ENCODE measurements at regions not wholly inside any gene's neighbourhood (a gene's known extent, or its start where the extent isn't known, plus 50 kb on each side); places are given as distances from the start of the nearest gene placed in this dataset.

GRCh38 chr3:165549665-165550064 is 287.6 kb downstream of the BCHE start:
- H3K9me3 ChIP-seq: peaks cover 0 to 19% (median 0%) of the 10 kb centered on the region in 11 donors
- H3K36me3 ChIP-seq: no peaks in the 10 kb centered on the region
- ATAC-seq: no peak
- H3K27me3 ChIP-seq: no peaks in the 10 kb centered on the region
- no peak for TF ChIP-seq CTCF (IDR thresholded peaks at IDR 0.05)
- intact Hi-C loops (cut with DNase I): no loop called here
- no peak overlapping the region for H3K4me3 ChIP-seq
- DNase-seq: no peak
- 63 to 88% methylated on average over 5 of the region's 5 CpGs for WGBS, 2 donors
- no peak overlapping the region for H3K27ac ChIP-seq
- no peaks in the 10 kb centered on the region for H3K4me1 ChIP-seq

- Histone ChIP-seq H3K4me3 (no peak overlapping the region), H3K27me3 (no peaks in the 10 kb centered on the region), H3K4me1 (no peaks in the 10 kb centered on the region), H3K36me3 (no peaks in the 10 kb centered on the region), H3K27ac (no peak overlapping the region), H3K9me3 (peaks cover 0 to 19% (median 0%) of the 10 kb centered on the region in 11 donors)
- DNase-seq (no peak), ATAC-seq (no peak)
- intact Hi-C loops (cut with DNase I): no loop called here
- TF ChIP-seq CTCF (IDR thresholded peaks at IDR 0.05): no peak
- WGBS, 2 donors: 52 to 74% methylated on average over 1 of the region's 1 CpG
Observed at GRCh38 chr3:165549037-165549436, 288.2 kb downstream of the BCHE start.

DNA sequence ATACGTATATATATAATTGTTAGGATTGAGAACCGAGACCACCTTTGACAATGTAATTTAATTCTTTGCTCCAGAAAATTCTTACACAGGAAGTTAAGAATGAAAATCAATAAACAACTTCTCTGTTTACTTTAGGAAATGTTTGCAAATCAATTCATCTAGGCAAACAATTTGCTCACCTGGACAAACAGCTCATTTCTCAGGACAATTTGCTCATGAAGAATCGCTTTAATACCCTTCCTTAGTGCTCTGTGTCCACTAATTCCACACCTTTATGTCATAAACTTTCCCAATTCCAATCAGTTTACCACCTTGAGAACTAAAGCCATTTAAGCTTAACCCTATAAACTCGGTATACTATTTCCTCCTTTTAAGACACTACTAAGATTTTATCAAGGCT is 292.2 kb downstream of the BCHE start:
- DNase-seq (no peak), ATAC-seq (no peak)
- H3K4me3 ChIP-seq: no peak overlapping the region
- TF ChIP-seq CTCF (IDR thresholded peaks at IDR 0.05): no peak
- H3K36me3 ChIP-seq: no peaks in the 10 kb centered on the region
- no peaks in the 10 kb centered on the region for H3K4me1 ChIP-seq
- intact Hi-C loops (cut with DNase I): no loop called here
- no peaks in the 10 kb centered on the region for H3K27me3 ChIP-seq
- WGBS, 2 donors: 82 to 86% methylated on average over 4 of the region's 4 CpGs
- no peak overlapping the region for H3K27ac ChIP-seq
- H3K9me3 ChIP-seq: peaks cover 0 to 11% (median 0%) of the 10 kb centered on the region in 11 donors

DNA sequence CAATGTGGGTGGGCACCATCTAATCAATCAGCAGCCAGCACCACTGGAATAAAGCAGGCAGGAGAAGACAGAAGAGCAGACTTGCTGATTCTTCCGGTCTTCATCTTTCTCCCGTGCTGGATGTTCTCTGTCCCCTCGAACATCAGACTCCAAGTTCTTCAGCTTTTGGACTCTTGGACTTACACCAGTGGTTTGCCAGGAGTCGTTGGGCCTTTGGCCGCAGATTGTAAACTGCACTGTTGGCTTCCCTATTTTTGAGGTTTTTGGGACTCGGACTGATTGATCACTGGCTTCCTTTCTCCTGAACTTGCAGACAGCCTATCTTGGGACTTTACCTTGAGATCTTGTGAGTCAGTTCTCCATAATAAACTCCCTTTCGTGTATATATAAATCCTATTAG is 292.8 kb downstream of the BCHE start:
- Histone ChIP-seq H3K27me3 (no peaks in the 10 kb centered on the region), H3K9me3 (peaks cover 0 to 11% (median 0%) of the 10 kb centered on the region in 11 donors), H3K4me3 (no peak overlapping the region), H3K27ac (no peak overlapping the region), H3K4me1 (no peaks in the 10 kb centered on the region), H3K36me3 (no peaks in the 10 kb centered on the region)
- no peak for ATAC-seq
- no peak for DNase-seq
- intact Hi-C loops (cut with DNase I): no loop called here
- TF ChIP-seq CTCF (IDR thresholded peaks at IDR 0.05): no peak
- 83 to 91% methylated on average over 7 of the region's 7 CpGs for WGBS, 2 donors

DNA sequence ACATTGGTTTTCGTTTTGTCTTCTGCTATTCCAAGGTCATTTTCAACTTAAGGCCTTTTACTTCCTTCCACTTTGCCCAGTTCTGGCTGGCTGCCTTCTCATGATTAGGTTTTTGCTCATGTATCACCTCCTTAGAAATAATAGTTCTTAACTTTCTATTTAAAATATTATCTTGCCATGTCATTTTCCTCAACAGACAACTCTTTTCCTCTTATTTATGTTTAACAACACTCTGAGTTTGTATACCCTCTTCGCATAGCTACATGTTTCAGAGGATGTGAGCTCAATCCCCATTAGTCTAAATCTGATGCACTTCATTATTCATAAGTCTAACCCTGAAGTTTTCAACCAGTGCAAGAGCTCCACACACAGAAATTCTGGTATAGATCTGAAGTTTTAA is 299.1 kb downstream of the BCHE start:
- H3K27me3 ChIP-seq: no peaks in the 10 kb centered on the region
- no peak for TF ChIP-seq CTCF (IDR thresholded peaks at IDR 0.05)
- no peaks in the 10 kb centered on the region for H3K36me3 ChIP-seq
- intact Hi-C loops (cut with DNase I): no loop called here
- no peak overlapping the region for H3K4me3 ChIP-seq
- ATAC-seq (no peak), DNase-seq (no peak)
- WGBS, 2 donors: 49 to 66% methylated on average over 2 of the region's 2 CpGs
- no peaks in the 10 kb centered on the region for H3K9me3 ChIP-seq
- no peak overlapping the region for H3K27ac ChIP-seq
- no peaks in the 10 kb centered on the region for H3K4me1 ChIP-seq
